Ishikawa (cell line): ENCODE measurements at regions not wholly inside any gene's neighbourhood (a gene's known extent, or its start where the extent isn't known, plus 50 kb on each side); places are given as distances from the start of the nearest gene placed in this dataset.

Experiments used
- CEBPB ChIP-seq: IDR thresholded peaks from 2 replicates; pipeline ENCODE4 v1.6.1; 2012
- CREB1 ChIP-seq: IDR thresholded peaks from 2 replicates; pipeline ENCODE4 v1.6.1; 2012; ENCODE audit warnings: low read depth
- EGR1 ChIP-seq: IDR thresholded peaks from 2 replicates; pipeline ENCODE4 v1.6.1; 2012
- EP300 ChIP-seq: IDR thresholded peaks from 2 replicates; pipeline ENCODE4 v1.6.1; 2012; ENCODE audit warnings: borderline replicate concordance
- FOXM1 ChIP-seq: IDR thresholded peaks from 2 replicates; pipeline ENCODE4 v1.6.1; 2012; ENCODE audit warnings: low read depth, borderline replicate concordance
- MAX ChIP-seq: IDR thresholded peaks from 2 replicates; pipeline ENCODE4 v1.6.1; 2012
- NFIC ChIP-seq: IDR thresholded peaks from 2 replicates; pipeline ENCODE4 v1.6.1; 2012
- RAD21 ChIP-seq: IDR thresholded peaks from 2 replicates; pipeline ENCODE4 v1.6.1; 2012; ENCODE audit warnings: low read depth
- TAF1 ChIP-seq: IDR thresholded peaks from 2 replicates; pipeline ENCODE4 v1.6.1; 2012; ENCODE audit warnings: low read depth, mild to moderate bottlenecking
- TCF12 ChIP-seq: IDR thresholded peaks from 2 replicates; pipeline ENCODE4 v1.6.1; 2012; ENCODE audit warnings: low read depth
- TEAD4 ChIP-seq: IDR thresholded peaks from 2 replicates; pipeline ENCODE4 v1.6.1; 2012
- YY1 ChIP-seq: IDR thresholded peaks from 2 replicates; pipeline ENCODE4 v1.6.1; 2012; ENCODE audit warnings: low read depth
- ZBTB7A ChIP-seq: IDR thresholded peaks from 2 replicates; pipeline ENCODE4 v1.6.1; 2012; ENCODE audit warnings: low read depth
- TF ChIP-seq, protein P1 (sequence below): IDR thresholded peaks from 2 replicates; pipeline ENCODE4 v1.6.1; 2012; ENCODE audit warnings: low read depth, mild to moderate bottlenecking
- TF ChIP-seq, protein P2 (sequence below): IDR thresholded peaks from 2 replicates; pipeline ENCODE4 v1.6.1; 2012

GRCh38 chr3:15851735-15852134, 54.0 kb upstream of the ANKRD28 start:
- TF ChIP-seq FOXM1 = no peak
- no peak for TF ChIP-seq EP300
- TF ChIP-seq, protein P1, sequence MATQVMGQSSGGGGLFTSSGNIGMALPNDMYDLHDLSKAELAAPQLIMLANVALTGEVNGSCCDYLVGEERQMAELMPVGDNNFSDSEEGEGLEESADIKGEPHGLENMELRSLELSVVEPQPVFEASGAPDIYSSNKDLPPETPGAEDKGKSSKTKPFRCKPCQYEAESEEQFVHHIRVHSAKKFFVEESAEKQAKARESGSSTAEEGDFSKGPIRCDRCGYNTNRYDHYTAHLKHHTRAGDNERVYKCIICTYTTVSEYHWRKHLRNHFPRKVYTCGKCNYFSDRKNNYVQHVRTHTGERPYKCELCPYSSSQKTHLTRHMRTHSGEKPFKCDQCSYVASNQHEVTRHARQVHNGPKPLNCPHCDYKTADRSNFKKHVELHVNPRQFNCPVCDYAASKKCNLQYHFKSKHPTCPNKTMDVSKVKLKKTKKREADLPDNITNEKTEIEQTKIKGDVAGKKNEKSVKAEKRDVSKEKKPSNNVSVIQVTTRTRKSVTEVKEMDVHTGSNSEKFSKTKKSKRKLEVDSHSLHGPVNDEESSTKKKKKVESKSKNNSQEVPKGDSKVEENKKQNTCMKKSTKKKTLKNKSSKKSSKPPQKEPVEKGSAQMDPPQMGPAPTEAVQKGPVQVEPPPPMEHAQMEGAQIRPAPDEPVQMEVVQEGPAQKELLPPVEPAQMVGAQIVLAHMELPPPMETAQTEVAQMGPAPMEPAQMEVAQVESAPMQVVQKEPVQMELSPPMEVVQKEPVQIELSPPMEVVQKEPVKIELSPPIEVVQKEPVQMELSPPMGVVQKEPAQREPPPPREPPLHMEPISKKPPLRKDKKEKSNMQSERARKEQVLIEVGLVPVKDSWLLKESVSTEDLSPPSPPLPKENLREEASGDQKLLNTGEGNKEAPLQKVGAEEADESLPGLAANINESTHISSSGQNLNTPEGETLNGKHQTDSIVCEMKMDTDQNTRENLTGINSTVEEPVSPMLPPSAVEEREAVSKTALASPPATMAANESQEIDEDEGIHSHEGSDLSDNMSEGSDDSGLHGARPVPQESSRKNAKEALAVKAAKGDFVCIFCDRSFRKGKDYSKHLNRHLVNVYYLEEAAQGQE = no peak
- no peak for TF ChIP-seq ZBTB7A
- TF ChIP-seq, protein P2, sequence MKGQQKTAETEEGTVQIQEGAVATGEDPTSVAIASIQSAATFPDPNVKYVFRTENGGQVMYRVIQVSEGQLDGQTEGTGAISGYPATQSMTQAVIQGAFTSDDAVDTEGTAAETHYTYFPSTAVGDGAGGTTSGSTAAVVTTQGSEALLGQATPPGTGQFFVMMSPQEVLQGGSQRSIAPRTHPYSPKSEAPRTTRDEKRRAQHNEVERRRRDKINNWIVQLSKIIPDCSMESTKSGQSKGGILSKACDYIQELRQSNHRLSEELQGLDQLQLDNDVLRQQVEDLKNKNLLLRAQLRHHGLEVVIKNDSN = no peak

DNA sequence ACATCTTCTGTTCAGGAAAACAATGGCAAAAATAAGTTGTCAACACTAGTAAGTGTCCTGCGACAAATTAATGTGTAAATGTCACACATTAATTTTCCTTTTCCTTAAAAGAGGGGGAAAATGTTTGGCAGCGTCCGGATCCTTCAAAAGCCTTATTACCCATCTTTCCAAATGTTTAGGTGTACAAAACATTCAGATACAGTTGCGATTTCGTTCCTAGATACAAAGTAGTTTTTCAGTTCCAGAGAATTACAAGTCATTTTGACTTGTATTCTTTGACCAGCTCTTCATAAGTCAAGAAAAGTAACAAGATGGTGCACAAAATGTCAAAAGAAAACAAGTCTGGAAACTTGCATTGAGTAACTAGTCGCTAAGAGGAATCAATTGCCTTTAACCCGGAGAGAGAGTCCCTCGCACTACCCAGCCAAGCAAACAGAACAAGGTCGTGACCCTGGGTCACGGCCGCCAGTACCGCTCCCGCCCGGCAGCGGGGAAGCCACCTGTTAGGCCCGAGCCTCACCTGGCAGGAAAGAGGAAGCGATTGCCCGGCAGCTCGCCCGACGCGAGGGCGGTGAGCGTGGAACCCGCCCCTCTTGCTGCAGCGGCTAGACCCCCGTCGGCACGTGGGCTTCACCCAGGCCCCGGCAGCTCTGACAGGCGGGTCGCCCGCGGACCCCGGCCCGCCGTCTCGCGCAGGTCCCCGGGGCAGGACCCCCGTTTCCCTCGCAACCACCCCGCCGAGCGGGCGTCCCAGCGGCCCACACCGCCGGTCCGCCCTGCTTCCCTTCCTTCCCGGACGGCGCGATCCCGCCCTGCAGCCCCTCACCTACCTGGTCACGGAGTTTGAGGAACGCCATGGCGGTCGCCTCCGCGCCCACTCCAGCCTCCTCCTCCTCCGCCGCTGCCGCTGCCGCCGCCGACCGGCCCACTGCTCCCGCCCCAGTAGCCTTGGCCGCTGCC, 61.0 kb upstream of the ANKRD28 start:
- peak; percentile 27; the same call in 1 of the 2 replicates for TF ChIP-seq TAF1
- no peak for TF ChIP-seq EP300
- TF ChIP-seq, protein P1 = no peak
- TF ChIP-seq NFIC = no peak
- TF ChIP-seq MAX = peak; percentile 89
- TF ChIP-seq FOXM1 = no peak
- TF ChIP-seq TEAD4 = no peak
- TF ChIP-seq EGR1 = peak; percentile 20; the same call in 1 of the 2 replicates
- TF ChIP-seq CREB1 = no peak
- TF ChIP-seq ZBTB7A = peak; percentile 92
- no peak for TF ChIP-seq RAD21
- peak; percentile 57; the same call in 1 of the 2 replicates for TF ChIP-seq TCF12
- TF ChIP-seq, protein P2 = no peak
- TF ChIP-seq CEBPB = no peak; the same call in 1 of the 2 replicates
- TF ChIP-seq YY1 = no peak; the same call in 1 of the 2 replicates

GRCh38 chr3:15859507-15860013, 61.8 kb upstream of the ANKRD28 start:
- TF ChIP-seq FOXM1 = no peak
- TF ChIP-seq CEBPB = no peak
- TF ChIP-seq TAF1 = peak; percentile 50; the same call in 1 of the 2 replicates
- peak; percentile 72; the same call in 1 of the 2 replicates for TF ChIP-seq EGR1
- TF ChIP-seq MAX = no peak
- TF ChIP-seq NFIC = peak; percentile 18; the same call in 1 of the 2 replicates
- TF ChIP-seq, protein P2 = no peak
- TF ChIP-seq TEAD4 = no peak; the same call in 1 of the 2 replicates
- no peak for TF ChIP-seq RAD21
- TF ChIP-seq ZBTB7A = no peak
- TF ChIP-seq, protein P1 = no peak
- no peak for TF ChIP-seq CREB1
- 0 out of 2 replicates have a peak, but pooled peaks have one; percentile 35 for TF ChIP-seq EP300
- peak; percentile 49 for TF ChIP-seq TCF12
- TF ChIP-seq YY1 = no peak
